ENCODE measurements at regions not wholly inside any gene's neighbourhood (a gene's known extent, or its start where the extent isn't known, plus 50 kb on each side); places are given as distances from the start of the nearest gene placed in this dataset.

DNA sequence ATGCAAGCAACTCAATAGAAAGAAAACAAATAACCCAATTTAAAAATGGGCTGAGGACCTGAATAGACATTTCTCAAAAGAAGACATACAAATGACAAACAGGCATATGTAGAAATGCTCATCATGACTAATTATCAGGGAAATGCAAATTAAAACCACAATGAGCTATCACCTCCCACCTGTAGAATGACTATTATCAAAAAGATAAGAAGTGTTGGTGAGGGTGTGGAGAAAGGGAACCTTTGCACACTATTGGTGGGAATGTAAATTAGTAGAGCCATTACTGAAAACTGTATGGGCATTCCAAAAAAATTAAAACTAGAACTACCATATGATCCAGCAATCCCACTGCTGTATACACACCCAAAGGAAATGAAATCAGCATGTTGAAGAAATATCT lies 212.2 kb downstream of the SUCLA2 start:
- TF ChIP-seq, protein P1, sequence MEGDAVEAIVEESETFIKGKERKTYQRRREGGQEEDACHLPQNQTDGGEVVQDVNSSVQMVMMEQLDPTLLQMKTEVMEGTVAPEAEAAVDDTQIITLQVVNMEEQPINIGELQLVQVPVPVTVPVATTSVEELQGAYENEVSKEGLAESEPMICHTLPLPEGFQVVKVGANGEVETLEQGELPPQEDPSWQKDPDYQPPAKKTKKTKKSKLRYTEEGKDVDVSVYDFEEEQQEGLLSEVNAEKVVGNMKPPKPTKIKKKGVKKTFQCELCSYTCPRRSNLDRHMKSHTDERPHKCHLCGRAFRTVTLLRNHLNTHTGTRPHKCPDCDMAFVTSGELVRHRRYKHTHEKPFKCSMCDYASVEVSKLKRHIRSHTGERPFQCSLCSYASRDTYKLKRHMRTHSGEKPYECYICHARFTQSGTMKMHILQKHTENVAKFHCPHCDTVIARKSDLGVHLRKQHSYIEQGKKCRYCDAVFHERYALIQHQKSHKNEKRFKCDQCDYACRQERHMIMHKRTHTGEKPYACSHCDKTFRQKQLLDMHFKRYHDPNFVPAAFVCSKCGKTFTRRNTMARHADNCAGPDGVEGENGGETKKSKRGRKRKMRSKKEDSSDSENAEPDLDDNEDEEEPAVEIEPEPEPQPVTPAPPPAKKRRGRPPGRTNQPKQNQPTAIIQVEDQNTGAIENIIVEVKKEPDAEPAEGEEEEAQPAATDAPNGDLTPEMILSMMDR (conservative IDR thresholded peaks at IDR 0.05) = no peak
- TF ChIP-seq EZH2 (IDR thresholded peaks at IDR 0.05; ENCODE audit: low read depth) = no peak

All from PC-9 (cell line).